EL (cell line): ENCODE measurements at regions not wholly inside any gene's neighbourhood (a gene's known extent, or its start where the extent isn't known, plus 50 kb on each side); places are given as distances from the start of the nearest gene placed in this dataset.

Source experiments
- DNase-seq: peaks from one replicate; pipeline ENCODE4 v3.0.0-alpha.2; 2016

DNA sequence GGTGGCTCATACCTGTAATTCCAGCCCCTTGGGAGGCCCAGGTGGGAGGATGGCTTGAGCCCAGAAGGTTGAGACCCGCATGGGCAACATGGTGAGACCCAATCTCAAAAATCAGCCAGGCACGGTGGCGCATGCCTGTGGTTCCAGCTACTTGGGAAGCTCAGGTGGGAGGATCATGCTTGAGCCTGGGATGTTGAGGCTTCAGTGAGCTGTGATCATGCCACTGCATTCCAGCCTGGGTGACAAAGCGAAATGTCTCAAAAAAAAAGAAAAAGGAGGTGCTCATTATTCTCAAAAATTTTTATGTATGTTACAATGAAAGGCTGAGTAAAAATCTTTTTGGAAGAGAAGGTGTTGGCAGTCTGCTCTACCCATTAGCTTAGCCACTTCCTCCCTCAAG lies 106.8 kb downstream of the TSN start:
- DNase-seq = no peak

DNA sequence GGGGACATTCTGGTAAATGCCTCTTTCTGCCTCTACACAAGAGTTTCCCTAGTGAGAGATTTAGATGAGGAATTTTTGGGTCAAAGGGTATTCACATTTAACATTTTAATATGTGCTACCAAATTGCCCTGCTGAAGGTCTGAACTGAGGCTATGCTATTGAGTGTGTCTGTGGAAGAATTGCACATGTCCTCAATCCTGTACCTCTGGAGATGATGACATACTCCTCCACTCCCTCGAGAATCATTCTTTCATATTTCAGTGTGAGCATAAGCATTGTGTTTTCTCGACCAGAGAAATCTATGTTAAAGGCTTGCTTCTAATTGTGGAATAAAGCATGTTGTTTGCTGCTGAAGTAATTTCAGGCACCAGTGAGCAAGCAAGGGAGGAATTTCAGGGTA lies 110.5 kb downstream of the TSN start:
- no peak for DNase-seq

DNA sequence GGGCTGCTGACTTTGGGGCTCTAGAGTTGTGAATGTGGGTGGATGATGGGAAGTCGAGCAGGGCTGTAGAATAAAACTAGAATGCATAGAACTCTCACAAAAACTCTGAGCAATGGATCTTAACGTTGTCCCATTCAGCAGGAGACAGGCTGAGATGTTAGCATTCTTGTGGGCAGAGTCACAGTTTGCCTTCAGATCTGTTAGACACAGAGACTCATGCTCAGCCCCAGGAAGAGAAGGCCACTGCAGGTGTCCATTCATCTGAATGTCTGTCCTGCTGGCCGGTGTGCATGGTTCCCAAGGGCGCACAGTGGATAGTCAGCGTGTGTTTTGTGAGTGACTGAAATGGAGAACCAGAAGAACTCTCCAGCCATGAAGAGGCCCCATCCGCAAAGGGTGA lies 111.3 kb downstream of the TSN start:
- DNase-seq = peak; percentile 38

DNA sequence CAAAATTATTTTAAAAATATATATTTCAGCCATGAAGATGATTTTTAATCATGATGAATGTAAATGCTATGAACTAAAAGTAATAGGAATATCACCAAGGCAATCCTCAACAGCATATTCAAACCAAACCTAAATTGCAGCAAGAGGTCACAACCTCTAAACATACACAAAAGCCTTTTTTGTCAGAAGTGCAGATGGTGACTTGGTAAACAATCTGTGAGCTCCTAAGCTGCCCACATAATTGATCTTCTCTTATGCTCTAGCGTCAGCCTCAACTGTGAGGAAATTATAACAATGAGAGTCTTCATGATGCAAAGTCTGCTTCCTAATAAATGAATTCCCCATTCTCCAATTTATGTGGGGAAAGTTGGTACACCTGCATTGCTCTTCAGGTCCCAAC lies 113.2 kb downstream of the TSN start:
- DNase-seq = no peak

DNA sequence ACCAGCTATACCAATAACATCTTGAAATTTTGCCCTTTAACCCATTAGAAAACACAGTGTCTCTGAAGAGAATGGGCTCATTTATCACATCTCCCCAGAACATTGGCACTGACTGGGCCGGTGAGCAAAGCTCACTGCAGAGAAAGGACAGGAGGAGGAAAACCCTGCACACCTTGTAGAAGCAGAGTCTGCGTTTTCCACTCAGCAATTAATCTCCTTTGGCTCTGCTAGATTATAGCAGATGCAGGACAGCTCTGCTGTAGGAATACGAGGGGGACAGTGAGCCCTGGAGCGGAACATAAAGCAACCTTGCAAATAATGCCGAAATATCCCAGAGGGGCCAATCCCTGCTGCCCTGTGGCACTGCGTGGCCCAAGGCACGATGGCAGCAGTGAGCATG lies 113.9 kb downstream of the TSN start:
- no peak for DNase-seq

DNA sequence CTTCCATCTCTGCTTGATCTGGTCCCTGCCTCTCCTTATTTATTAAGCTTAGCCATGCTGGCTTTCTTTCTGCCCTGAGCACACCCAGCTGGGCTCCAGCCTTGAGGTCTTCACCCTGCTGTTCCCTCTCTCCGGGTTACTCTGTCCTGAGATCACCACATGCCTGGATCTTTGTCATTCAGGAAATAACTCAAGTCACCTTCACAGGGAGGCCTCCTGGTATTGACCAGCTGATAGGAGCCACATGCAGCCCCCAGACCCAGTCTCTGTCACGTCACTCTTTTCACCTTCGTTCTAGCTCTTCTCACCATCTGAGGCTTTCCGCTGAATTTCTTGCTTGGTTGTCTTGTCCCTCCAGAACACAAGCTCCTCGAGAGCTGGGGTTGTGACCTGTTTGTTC lies 114.4 kb downstream of the TSN start:
- DNase-seq = no peak

DNA sequence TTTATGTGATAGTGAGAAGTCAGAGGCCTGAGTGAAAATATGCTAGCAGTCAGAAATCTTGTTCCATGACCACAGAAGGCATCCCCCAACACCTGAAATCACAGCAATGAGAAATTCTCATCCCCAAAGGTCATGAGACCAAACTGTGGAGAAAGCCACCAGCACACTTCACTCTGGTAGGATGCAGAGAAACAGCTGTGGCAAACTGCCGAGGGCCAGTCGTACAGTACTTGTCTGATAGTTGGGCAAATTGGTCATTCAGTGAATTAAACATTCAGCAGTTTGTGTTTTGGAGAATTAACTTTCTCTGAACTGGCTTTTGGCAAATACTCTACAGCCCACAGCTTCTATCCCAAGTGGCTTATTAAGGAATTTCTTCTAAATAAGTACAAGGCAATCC lies 117.2 kb downstream of the TSN start:
- no peak for DNase-seq

DNA sequence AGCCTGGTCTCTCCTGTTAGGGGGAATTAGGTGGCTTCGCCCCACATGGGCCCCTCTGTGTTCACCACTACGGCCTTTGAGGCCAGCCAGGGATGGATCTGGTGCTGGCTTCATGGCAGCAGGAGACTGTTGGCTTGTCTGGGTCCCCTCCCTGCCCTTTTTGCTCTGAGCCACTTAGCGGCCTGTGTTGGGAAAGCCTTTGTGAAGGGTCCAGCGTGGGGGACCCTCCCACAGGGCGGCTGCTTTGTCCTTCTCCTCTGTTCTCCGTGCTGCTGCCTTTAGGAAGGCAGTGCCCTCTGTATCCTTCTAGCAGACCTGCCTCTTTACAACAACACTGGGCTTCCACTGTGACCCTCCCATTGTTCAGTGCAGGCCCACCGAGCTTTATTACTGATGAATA lies 118.4 kb downstream of the TSN start:
- DNase-seq = no peak

DNA sequence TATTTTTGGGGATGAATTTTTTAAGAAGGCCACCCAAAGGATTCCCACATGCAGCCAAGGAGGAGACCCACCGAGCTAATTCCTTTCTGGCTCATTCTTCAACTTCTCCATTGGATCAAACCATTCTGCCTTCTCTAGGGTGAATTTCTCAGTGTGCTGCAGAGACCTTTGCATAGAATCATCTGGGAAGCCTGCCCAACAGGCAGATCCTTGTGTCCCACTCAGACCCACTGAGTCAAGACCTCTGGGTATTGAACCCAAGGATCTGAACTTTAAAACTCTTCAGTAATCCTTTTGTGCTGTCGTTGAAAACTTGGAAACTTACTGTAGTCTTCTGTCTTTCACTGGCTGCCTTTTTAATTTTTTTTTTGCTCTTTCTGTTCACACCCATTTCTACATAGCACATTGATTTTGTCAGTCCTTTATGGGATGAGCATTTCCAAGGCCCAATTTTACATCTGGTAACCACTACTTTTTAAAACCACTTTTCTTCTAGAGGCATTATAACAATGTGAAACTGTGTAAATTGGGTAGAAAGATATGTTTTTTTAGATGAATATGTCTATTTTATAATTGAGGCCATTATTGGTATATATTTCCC lies 120.2 kb downstream of the TSN start:
- no peak for DNase-seq

DNA sequence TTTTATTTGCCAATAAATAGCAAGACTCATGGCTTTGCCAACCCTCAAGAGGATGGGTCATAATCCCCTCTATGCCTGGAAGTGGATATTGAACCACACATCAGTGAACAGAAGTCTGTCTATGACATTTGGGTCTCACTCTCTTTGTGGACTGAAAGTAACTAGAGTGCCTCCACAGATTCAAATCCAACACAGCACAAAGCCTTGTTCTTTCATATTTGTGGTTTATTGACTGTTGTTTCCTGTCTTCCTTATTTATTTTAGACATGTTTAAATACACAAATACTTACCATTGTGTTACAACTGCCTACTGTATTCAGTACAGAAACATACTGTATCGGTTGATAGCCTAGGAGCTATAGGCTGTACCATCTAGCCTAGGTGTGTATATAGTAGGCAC lies 121.9 kb downstream of the TSN start:
- no peak for DNase-seq

DNA sequence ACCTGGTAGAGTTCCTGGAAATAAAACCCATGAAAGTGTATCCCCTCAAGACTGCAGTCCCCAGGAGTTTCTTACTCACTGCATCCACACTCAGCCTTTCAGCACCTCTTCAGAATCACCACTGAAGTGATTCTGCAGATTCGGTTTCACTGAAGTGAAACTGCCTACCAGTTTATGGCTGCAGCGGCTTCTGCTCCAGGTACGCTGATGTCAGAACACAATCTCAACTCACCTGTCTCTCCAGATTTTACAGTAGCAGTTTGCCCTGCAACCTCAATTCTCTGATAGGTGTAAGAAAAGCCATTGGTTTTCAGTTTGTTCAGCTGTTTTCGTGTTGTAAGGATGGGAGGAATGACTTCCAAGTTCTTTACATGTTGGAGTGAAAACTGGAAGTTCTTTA lies 124.8 kb downstream of the TSN start:
- DNase-seq = no peak

DNA sequence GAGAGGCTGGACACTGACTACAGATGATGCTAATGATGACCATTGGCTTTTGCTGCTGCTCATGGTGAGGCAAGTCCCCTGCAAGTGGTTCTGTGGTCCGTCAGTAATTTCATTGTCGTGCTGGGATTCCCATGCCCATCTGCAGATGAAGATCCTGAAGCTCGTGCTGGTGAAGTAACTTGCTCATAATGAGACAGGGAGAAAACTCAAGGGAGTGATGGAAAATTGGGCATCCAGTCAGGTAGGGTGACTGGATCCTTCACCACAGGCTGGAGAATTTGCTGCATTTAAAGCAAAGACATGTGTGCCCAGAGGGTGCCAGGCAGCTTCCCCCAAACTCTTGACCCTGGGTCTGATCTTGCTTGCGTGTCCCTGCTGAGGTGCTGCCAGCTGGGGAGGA lies 125.6 kb downstream of the TSN start:
- no peak for DNase-seq

DNA sequence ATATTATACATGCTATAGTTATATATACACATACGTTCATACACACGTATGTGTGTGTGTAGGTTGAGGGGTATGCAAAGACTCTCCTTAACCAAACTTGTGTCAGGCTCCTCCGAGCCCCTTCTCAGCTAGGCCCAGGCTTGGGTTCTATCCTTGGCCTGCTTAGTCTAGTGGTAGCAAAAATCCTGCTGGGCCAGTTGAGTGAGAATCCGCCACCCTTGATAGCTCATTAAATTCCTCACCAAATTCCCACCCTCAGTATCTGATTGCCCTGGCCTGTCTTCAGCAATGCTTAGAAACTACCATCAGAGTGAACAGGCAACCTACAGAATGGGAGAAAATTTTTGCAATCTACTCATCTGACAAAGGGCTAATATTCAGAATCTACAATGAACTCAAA lies 126.5 kb downstream of the TSN start:
- no peak for DNase-seq

DNA sequence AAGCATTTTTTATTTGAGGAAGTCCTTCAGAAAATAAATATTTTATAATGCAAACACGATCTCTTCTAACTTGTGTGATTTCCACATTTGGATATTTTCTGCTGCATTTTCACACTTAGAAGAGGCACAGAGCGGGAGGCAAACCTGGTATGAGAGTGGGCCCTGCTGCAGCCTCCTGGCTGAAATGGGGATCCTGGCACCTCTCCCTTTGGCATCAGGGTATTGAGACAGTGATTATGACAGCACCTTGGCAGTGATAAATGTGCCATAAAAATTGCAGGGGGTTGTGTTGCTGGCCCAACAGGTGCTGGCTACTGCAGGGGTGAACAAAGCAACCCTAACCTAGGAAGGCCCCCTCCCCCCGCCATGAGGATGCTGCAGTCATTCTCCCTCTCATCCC lies 128.6 kb downstream of the TSN start:
- DNase-seq = no peak

DNA sequence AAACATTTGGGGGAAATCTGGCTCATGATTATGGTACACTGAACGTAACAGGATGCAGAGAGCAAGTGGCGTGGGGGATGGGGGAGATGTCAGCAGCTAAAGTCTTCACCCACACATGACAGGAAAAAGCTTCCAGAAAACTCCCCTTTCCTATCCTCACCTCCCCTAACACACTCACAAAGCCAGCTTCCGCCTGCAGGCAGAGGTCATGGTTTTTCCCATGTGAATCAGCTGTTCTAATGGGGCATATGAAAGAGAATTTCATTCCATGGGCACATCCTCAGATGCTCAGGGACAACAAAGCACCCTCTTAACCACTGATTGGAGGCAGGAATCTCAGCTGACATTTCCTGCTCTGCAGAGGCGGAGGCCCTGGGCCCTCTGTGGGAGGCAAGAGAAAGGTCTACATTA lies 129.1 kb downstream of the TSN start:
- DNase-seq = no peak

DNA sequence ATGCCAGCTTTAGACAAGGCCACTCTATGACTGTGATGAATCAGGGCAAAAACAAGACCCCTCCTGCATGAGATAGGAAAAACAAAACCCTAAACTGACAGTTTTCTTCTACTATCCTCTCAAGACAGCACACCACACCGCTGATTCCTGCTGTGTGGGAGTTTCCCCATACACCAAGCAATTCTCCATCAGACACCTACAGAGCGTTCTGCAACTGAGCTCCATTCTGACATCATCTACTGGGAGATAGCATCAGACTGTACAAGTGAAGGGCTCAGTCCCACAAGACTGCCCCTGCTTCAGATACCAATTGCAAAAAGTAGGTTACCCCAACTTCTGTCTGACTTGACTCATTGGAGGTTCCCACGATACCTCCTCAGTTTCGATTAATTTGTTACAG lies 130.6 kb downstream of the TSN start:
- DNase-seq = no peak

DNA sequence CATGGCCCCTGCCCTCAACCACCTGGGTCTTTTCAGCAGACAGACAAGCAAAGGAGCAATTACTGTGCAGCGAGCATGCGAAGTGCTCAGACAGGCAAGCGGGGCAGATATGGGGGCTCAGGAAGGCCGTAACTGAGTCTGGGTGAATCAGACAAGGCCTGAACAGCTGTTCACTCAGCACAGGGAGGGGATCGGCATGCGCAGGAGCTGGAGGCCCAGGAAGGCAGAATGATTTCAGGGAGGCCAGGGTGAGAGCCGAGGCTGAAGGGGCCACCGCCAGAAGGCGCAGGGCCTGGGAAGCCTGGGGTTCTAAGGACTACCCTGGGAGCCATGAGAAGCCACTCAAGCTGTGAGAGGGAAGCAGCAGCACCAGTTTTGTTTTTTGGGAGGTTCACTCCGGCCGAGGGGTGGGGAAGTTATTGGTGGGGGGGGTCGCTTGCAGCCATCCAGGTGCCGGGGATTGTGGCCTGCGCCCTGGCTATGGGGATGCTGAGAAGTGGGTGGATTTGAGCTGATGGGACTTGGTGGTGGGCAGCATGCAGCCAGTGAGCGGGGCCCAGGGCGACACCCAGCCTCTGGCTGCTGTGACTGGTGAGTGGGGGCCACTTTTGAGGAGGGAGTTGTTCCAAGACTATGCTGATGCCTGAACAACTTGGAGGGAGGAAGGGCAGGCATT lies 132.2 kb downstream of the TSN start:
- no peak for DNase-seq

DNA sequence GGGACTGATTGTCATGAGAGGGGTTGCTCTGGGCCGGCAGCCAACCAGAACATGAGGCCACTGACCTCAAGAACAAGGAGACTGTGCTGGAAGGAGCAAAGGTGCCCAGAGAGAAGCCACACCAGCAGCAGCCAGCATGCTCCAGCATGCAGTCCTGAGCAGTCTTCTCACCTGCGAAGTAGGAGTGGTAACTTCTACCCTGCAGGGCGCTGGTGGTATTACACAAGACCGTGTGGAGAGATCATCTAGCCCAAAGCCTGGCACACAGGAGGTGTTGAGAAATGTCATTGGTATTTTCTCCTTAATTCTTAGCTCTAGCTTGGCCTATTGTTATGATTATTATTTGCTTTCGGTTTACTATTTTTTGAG lies 132.7 kb downstream of the TSN start:
- no peak for DNase-seq

DNA sequence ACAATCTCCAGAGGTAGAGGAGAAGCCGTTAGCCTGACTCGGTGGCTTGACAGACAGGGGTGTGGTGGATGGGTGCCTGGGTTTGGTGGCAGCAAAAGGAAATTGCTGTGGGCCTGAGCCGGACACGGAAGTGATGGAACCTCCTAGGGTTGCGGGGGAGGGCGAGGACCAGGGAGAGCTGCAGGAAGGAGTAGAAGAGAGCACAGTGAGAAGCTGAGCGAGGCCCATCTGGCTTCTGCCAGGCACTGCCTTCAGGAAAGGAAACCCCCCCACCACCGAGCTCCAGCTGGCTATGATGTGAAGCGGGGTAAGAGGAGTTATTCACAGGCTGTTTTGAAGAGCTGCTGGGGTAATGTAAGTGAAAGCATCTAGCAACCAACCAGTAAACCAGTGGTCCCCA lies 134.6 kb downstream of the TSN start:
- no peak for DNase-seq

DNA sequence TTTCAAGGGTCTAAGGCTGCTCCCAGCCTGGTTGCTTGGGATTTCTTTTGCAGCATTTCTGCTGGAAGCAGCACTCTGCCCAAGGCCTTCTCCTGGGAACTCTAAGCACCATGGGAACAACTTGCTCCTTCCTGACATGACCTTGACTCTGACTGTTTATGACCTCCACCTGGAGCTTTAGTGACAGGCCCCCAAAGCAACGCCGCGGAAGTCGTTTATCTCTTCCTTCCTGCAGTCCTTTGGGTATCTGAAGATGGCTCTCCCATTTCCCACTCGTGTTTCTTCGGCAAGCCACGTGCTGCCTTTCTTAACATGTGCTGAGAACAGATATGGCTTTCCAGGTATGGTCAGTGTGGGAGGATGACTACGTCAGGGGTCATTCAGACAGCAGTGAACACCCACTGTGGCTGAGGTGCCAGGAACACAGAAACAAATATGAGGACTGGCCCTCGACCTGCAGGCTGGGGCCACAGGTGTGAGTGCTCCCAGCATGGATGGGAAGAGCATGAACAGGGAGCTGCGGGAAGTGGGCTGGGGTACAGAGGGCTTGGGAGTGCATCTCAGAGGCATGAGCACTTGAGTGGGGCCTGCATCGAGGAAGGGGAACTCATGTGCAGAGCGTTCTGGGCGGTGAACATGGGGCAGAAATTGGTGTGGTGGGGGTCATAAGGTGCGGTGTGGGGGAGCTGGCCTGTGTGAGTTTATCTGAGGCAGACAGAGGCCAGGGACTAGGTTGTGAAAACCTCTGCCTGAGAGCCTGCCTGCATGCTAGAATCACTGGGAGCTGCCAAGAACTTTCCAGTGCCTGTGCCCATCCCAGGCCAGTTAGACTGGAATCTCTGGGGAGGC lies 140.5 kb downstream of the TSN start:
- no peak for DNase-seq

DNA sequence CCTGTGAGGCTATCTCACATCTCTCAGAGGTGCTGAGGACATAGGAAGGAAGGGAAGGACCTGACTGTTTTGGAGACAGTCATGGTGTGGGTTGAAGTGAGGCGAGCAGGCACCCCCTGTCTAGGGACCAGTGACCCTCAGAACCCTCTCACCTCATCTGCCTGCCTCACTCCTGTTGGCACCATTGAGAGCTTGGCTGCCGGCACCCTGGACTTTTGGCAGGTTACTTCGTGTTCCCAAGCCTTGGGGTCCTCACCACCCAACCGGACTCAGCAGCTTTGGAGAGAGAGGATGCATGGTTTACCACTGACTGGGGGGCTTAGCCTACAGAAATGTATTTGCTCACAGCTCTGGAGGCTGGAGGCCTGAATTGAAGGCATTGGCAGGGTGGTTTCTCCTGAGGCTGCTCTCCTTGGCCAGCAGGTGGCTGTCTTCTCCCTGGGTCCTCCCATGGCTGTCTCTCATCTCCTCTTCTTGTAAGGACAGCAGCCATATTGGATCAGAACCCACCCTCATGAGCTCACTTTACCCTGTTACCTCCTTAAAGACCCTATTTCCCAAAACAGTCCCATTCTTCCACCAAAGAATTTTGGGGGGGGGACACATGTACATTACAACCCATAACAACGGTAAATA lies 142.0 kb downstream of the TSN start:
- peak; percentile 64 for DNase-seq

DNA sequence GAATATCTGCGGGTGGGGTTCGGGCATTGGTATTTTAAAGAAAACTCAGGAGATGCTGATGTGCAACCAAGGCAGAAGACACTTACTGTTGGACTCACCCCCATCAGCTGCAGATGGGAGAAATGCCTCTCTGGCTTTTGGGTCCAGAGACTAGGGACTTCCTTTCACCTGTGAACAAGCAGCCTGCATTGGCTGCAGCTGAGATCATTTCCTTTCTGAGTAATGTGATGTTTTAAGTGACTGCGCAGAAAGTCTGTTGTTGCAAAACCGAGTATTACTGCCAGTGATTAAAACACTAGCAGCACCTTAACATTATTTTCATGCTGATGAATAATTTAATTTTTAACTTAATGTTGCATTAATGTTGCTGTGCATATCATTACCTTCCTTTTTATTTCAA lies 143.0 kb downstream of the TSN start:
- peak; percentile 66 for DNase-seq

DNA sequence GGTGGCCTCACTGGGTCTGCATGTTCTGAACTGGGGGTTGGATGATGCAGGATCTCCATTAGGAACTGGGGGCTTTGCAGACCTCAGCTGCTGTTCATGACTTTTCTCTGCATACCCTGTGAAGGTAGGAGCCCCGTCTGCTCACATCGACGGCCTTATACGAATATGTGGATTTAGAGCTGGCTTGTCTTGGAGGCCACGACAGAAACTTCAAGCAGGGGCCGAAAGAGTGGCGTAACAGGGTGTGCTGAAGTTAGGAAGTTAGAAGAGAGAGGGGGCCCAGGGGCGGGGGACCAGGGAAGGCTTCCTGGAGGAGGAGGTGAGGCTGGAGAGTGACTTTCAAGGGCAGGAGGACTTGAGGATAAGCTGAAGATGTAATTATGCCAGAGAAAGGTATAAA lies 144.9 kb downstream of the TSN start:
- no peak for DNase-seq

DNA sequence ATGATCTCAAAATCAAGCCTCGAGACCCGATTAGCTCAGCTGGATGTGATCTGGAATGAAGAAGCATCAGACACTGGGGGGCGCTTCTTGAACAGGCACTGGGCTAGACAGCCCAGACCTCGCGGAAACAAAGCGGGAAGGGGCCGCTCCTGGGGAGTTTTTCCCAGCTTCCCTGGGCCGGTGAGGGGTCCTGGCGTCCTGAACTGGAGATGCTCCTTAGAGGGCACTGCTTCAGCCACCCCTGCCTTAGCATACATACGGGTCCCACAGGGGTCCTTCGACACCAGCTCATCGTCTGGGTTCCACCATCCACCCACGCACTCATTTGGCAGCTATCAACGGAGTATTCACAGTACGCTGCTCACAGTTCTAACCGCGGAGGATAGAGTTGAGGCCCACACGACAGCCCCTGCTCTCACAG lies 146.7 kb downstream of the TSN start:
- DNase-seq = no peak
